ENCODE measurements at regions not wholly inside any gene's neighbourhood (a gene's known extent, or its start where the extent isn't known, plus 50 kb on each side); places are given as distances from the start of the nearest gene placed in this dataset.

- TF ChIP-seq UBTF (IDR thresholded peaks at IDR 0.05; ENCODE audit: borderline replicate concordance in 1 of 2, low read depth in 2 of 2, low read length in 2 of 2) (0 out of 4 replicates have a peak, but pooled peaks of 1 of the 2 experiments have one; percentile 33), RERE (CRISPR knock-in tag; IDR thresholded peaks at IDR 0.05; ENCODE audit: borderline replicate concordance) (no peak), TSC22D4 (tag; IDR thresholded peaks at IDR 0.05) (no peak), PRMT5 (CRISPR knock-in tag; IDR thresholded peaks at IDR 0.05) (no peak), ZNF518B (CRISPR knock-in tag; IDR thresholded peaks at IDR 0.05) (no peak), SNIP1 (IDR thresholded peaks at IDR 0.05; ENCODE audit: low read depth) (no peak), TBL1XR1 (IDR thresholded peaks at IDR 0.05; ENCODE audit: low read length in 2 of 2) (peak in 1 of 2 experiments; percentile 79; a peak in 1 of 4 replicates), ZNF511 (CRISPR knock-in tag; IDR thresholded peaks at IDR 0.05) (no peak; the same call in 1 of the 2 replicates), POLR2AphosphoS2 (IDR thresholded peaks at IDR 0.05; ENCODE audit: low read length) (no peak; the same call in 1 of the 2 replicates), TAF1 (IDR thresholded peaks at IDR 0.05; ENCODE audit: control insufficient read depth, extremely low read depth, insufficient read depth, low read length, severe bottlenecking) (no peak), FOSL1 (tag; conservative IDR thresholded peaks at IDR 0.05) (peak; percentile 83), SAP30 (IDR thresholded peaks at IDR 0.05; ENCODE audit: borderline replicate concordance, insufficient read depth, low read depth, low read length, poor library complexity, severe bottlenecking) (no peak), DACH1 (IDR thresholded peaks at IDR 0.05; ENCODE audit: partially characterized antibody) (no peak)
Measured at GRCh38 chr6:43937236-43938177, 167.5 kb downstream of the VEGFA start (continued).

Measured in K562 (cell line).